OCI-LY1 (cell line): ENCODE measurements at regions not wholly inside any gene's neighbourhood (a gene's known extent, or its start where the extent isn't known, plus 50 kb on each side); places are given as distances from the start of the nearest gene placed in this dataset.

ENCODE experiments used
- EZH2 ChIP-seq: fragments of 200-600 bp; sonication (generic), shearing (Covaris generic); IDR thresholded peaks from 2 replicates; pipeline ENCODE4 v1.8.0; 2017; ENCODE audit warnings: borderline replicate concordance, mixed run types, mild to moderate bottlenecking, antibody characterized with exemption, low read length, moderate library complexity, mixed read lengths
- TF ChIP-seq, protein P1 (sequence below): fragments of 200-600 bp; sonication (generic), shearing (Covaris generic); IDR thresholded peaks from 2 replicates; pipeline ENCODE4 v1.5.1; 2017; ENCODE audit warnings: mild to moderate bottlenecking, antibody characterized with exemption, low read length, moderate library complexity, mixed read lengths

DNA sequence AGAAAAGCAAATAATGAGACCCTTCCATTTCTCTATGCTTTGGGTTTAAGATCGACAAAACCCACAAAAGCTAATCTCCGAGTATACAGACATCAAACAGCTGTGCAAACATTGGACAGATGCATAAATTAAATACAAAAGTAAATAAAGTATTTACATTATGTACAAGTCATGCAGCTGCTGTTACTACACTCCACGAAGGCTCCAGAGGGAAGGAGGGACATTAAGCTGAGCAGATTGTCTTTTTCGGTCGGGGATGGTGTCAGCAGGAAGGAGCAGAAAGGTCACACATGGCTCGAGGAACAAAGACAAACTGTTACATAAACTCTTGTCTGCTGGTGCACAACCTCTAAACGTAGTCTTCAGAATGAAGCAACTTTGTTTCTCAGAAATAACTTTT lies 88.8 kb upstream of the BARX2 start:
- TF ChIP-seq, protein P1, sequence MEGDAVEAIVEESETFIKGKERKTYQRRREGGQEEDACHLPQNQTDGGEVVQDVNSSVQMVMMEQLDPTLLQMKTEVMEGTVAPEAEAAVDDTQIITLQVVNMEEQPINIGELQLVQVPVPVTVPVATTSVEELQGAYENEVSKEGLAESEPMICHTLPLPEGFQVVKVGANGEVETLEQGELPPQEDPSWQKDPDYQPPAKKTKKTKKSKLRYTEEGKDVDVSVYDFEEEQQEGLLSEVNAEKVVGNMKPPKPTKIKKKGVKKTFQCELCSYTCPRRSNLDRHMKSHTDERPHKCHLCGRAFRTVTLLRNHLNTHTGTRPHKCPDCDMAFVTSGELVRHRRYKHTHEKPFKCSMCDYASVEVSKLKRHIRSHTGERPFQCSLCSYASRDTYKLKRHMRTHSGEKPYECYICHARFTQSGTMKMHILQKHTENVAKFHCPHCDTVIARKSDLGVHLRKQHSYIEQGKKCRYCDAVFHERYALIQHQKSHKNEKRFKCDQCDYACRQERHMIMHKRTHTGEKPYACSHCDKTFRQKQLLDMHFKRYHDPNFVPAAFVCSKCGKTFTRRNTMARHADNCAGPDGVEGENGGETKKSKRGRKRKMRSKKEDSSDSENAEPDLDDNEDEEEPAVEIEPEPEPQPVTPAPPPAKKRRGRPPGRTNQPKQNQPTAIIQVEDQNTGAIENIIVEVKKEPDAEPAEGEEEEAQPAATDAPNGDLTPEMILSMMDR, result no peak
- no peak for TF ChIP-seq EZH2
